A549 (cell line): ENCODE measurements at regions not wholly inside any gene's neighbourhood (a gene's known extent, or its start where the extent isn't known, plus 50 kb on each side); places are given as distances from the start of the nearest gene placed in this dataset.

ENCODE experiments used
- ATAC-seq, 2 experiments: fragments of 200-7000 bp in 1 of 2; fragments of >200 bp in 1 of 2; cut with Nextera tagmentation in 1 of 2; cut with Tn5 transposase in 1 of 2; 3 replicates each; pipeline versions ENCODE4 v1.8.0 to v1.9.1; 2018 to 2020; ENCODE audit warnings: mild to moderate bottlenecking in 1 of 2, moderate library complexity in 1 of 2
- CTCF ChIA-PET: fragments of 300-600 bp; sonication (Branson Sonifier 250); formaldehyde crosslinking; extraction: SDS; loops from one replicate; lab custom pipeline; 2021; ENCODE audit warnings: antibody characterized with exemption, inconsistent platforms; lab: Yijun Ruan, JAX
- POLR2A ChIA-PET: fragments of 350-600 bp; formaldehyde crosslinking; extraction: SDS; loops from one replicate; lab custom pipeline; 2021; ENCODE audit warnings: antibody characterized with exemption, inconsistent platforms; lab: Yijun Ruan, JAX
- DNase-seq, 2 experiments: peaks; one replicate each; pipeline versions ENCODE4 v3.0.0 to v3.0.0-alpha.2; 2011 to 2016; ENCODE audit warnings: low read depth in 1 of 2, low spot score in 1 of 2
- FAIRE-seq: peaks from 2 replicates; lab custom pipeline; 2011; peaks lifted over from hg19 to GRCh38; lab: Jason Lieb, UNC
- H3K27ac ChIP-seq, 2 experiments: fragments of >200 bp; sonication (Bioruptor Twin); formaldehyde crosslinking; 3 replicates each; pipeline ENCODE4 v1.5.1; 2016 to 2017
- H3K4me1 ChIP-seq: fragments of >200 bp; sonication (Bioruptor Twin); formaldehyde crosslinking; 3 replicates; pipeline ENCODE4 v1.6.1; 2016
- H3K4me2 ChIP-seq: fragments of >200 bp; sonication (Bioruptor Twin); formaldehyde crosslinking; 3 replicates; pipeline ENCODE4 v1.6.1; 2016
- H3K4me3 ChIP-seq: fragments of >200 bp; sonication (Bioruptor Twin); formaldehyde crosslinking; 3 replicates; pipeline ENCODE4 v1.5.1; 2016
- H3K9me3 ChIP-seq: fragments of >200 bp; sonication (Bioruptor Twin); formaldehyde crosslinking; 3 replicates; pipeline ENCODE4 v1.6.1; 2016
- CBX2 ChIP-seq: fragments of 200-600 bp; sonication (generic); IDR thresholded peaks from 2 replicates; pipeline ENCODE4 v1.6.1; 2016; ENCODE audit warnings: low read depth, mild to moderate bottlenecking, borderline replicate concordance
- CBX8 ChIP-seq: fragments of 200-600 bp; sonication (generic); IDR thresholded peaks from 2 replicates; pipeline ENCODE4 v1.6.1; 2016
- CHD4 ChIP-seq: fragments of 200-600 bp; sonication (generic); IDR thresholded peaks from 2 replicates; pipeline ENCODE4 v1.6.1; 2016; ENCODE audit warnings: antibody characterized with exemption, mild to moderate bottlenecking, borderline replicate concordance
- ELK1 ChIP-seq: fragments of 150-350 bp; IDR thresholded peaks from 2 replicates; pipeline ENCODE4 v1.6.1; 2014; ENCODE audit warnings: low read depth, mild to moderate bottlenecking, low read length
- ESRRA ChIP-seq: fragments of 150-350 bp; IDR thresholded peaks from 2 replicates; pipeline ENCODE4 v1.6.1; 2014; ENCODE audit warnings: mild to moderate bottlenecking, low read length, borderline replicate concordance
- FOSB ChIP-seq: fragments of 250-450 bp; sonication (Bioruptor Pico); IDR thresholded peaks from 2 replicates; pipeline ENCODE4 v1.5.0; 2020; ENCODE audit warnings: mild to moderate bottlenecking, moderate library complexity
- FOSL2 ChIP-seq, 2 experiments: fragments of 450-650 bp in 1 of 2; fragments of >200 bp in 1 of 2; sonication (Bioruptor Twin) in 1 of 2; formaldehyde crosslinking; IDR thresholded peaks; 2 replicates each; pipeline versions ENCODE4 v1.5.0 to v1.6.1; 2016 to 2020; ENCODE audit warnings: mild to moderate bottlenecking in 1 of 2, moderate library complexity in 1 of 2
- HDAC2 ChIP-seq: fragments of 200-600 bp; sonication (generic); IDR thresholded peaks from 2 replicates; pipeline ENCODE4 v1.6.1; 2016
- HES2 ChIP-seq: fragments of >200 bp; sonication (Bioruptor Twin); formaldehyde crosslinking; IDR thresholded peaks from 2 replicates; pipeline ENCODE4 v1.6.1; 2016
- HEYL ChIP-seq: fragments of 250-450 bp; sonication (Bioruptor Pico); IDR thresholded peaks from 2 replicates; pipeline ENCODE4 v1.8.0; 2021; ENCODE audit warnings: mild to moderate bottlenecking, moderate library complexity
- HOXB13 ChIP-seq: fragments of 250-450 bp; sonication (Bioruptor Pico); IDR thresholded peaks from 2 replicates; pipeline ENCODE4 v1.5.0; 2020; ENCODE audit warnings: low read depth, mild to moderate bottlenecking, moderate library complexity
- JUNB ChIP-seq: fragments of >200 bp; sonication (Bioruptor Twin); formaldehyde crosslinking; IDR thresholded peaks from 2 replicates; pipeline ENCODE4 v1.6.1; 2016
- NFE2L2 ChIP-seq: fragments of 150-350 bp; conservative IDR thresholded peaks from 2 replicates; pipeline ENCODE4 v1.6.1; 2014; ENCODE audit warnings: low read length
- NPAS2 ChIP-seq: fragments of 250-450 bp; sonication (Bioruptor Pico); IDR thresholded peaks from 2 replicates; pipeline ENCODE4 v1.8.0; 2022; ENCODE audit warnings: mild to moderate bottlenecking, moderate library complexity, borderline replicate concordance
- POLR2AphosphoS2 ChIP-seq: conservative IDR thresholded peaks from 2 replicates; pipeline ENCODE4 v1.6.1; 2012; ENCODE audit warnings: low read length, improper control_type of control experiment, inconsistent platforms
- RAD21 ChIP-seq, 2 experiments: fragments of >200 bp in 1 of 2; sonication (Bioruptor Twin) in 1 of 2; formaldehyde crosslinking in 1 of 2; IDR thresholded peaks in 1 of 2; conservative IDR thresholded peaks in 1 of 2; 2 replicates in 1 of 2; 3 replicates in 1 of 2; pipeline ENCODE4 v1.6.1; 2012 to 2018; ENCODE audit warnings: inconsistent platforms in 1 of 2
- RARB ChIP-seq: fragments of 250-450 bp; sonication (Bioruptor Pico); IDR thresholded peaks from 2 replicates; pipeline ENCODE4 v1.8.0; 2021; ENCODE audit warnings: mild to moderate bottlenecking, moderate library complexity
- RCOR1 ChIP-seq: fragments of 150-350 bp; IDR thresholded peaks from 2 replicates; pipeline ENCODE4 v1.6.1; 2014; ENCODE audit warnings: antibody characterized with exemption, low read length, low read depth
- RFX5 ChIP-seq: fragments of 450-650 bp; IDR thresholded peaks from 2 replicates; pipeline ENCODE4 v1.7.1; 2014; ENCODE audit warnings: antibody characterized with exemption, mild to moderate bottlenecking, moderate library complexity
- SREBF2 ChIP-seq: fragments of 450-650 bp; IDR thresholded peaks from 2 replicates; pipeline ENCODE4 v1.6.1; 2014; ENCODE audit warnings: mild to moderate bottlenecking, moderate library complexity
- TFCP2L1 ChIP-seq: fragments of 250-450 bp; sonication (Bioruptor Pico); IDR thresholded peaks from 2 replicates; pipeline ENCODE4 v1.5.0; 2021; ENCODE audit warnings: mild to moderate bottlenecking
- TP53 ChIP-seq: fragments of 250-450 bp; sonication (Bioruptor Pico); IDR thresholded peaks from 2 replicates; pipeline ENCODE4 v1.5.0; 2021; ENCODE audit warnings: mild to moderate bottlenecking, moderate library complexity
- USF2 ChIP-seq: fragments of 450-650 bp; IDR thresholded peaks from 2 replicates; pipeline ENCODE4 v1.6.1; 2014; ENCODE audit warnings: antibody characterized with exemption
- ZC3H11A ChIP-seq: fragments of 450-650 bp; IDR thresholded peaks from 2 replicates; pipeline ENCODE4 v1.6.1; 2014; ENCODE audit warnings: antibody characterized with exemption, mild to moderate bottlenecking
- ZSCAN20 ChIP-seq: fragments of 250-450 bp; sonication (Bioruptor Pico); IDR thresholded peaks from 2 replicates; pipeline ENCODE4 v1.8.0; 2022; ENCODE audit warnings: mild to moderate bottlenecking, moderate library complexity
- WGBS: methylation state at CpG from one replicate; pipeline ENCODE4 v1.1.6; 2017; ENCODE audit errors: missing lambda C conversion rate; 5-methylcytosine and 5-hydroxymethylcytosine counted together
- TF ChIP-seq, protein P1 (sequence below): fragments of 250-450 bp; sonication (Bioruptor Pico); IDR thresholded peaks from 2 replicates; pipeline ENCODE4 v1.5.0; 2020; ENCODE audit warnings: low read depth, mild to moderate bottlenecking, moderate library complexity
- TF ChIP-seq, protein P2 (sequence below): IDR thresholded peaks from 2 replicates; pipeline ENCODE4 v1.6.1; 2012

DNA sequence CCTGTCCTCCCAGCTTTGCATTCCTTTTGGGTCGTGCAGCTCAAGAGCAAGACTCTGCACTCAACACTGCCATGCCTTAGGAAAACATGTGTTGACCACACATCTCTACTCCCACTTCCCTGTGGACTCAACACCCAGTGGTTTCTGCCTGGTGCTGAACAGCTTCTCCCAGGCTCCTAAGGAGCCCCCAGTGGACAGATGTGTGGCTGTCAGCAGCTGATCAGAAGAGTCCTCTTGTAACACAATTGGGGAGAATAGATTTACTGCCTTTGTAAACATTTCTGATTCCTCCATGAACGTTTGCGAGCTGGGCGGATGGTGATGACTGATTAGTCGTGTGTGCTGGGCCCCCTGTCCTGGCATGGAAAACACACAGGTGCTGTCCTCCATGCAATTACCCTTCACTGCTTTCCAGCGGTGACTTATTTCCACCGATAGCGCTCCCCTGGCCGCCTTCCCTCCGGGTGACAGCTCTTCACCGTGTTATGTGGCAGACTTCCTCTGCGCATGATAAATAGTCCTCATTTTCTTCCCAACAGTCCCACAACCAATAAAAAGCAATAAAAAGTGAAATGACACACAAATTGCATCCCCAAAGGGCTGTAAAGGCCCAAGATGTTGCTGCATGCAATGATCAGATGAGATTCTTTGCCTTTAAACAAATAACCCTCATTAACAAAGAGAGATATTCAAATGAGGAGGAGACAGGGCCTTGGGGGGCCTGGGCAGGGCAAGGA is 249.4 kb upstream of the AJAP1 start:
- no peaks in the 10 kb centered on the region for H3K4me1 ChIP-seq
- TF ChIP-seq HDAC2 (no peak), POLR2AphosphoS2 (no peak), RCOR1 (no peak), TP53 (CRISPR knock-in tag) (no peak), FOSL2 (IDR thresholded peaks at IDR 0.05) (no peak), FOSL2 (CRISPR knock-in tag; IDR thresholded peaks at IDR 0.05) (no peak), USF2 (no peak), ELK1 (no peak), NFE2L2 (no peak), HOXB13 (CRISPR knock-in tag) (no peak), CBX8 (no peak), JUNB (no peak), ESRRA (no peak)
- TF ChIP-seq, protein P1, sequence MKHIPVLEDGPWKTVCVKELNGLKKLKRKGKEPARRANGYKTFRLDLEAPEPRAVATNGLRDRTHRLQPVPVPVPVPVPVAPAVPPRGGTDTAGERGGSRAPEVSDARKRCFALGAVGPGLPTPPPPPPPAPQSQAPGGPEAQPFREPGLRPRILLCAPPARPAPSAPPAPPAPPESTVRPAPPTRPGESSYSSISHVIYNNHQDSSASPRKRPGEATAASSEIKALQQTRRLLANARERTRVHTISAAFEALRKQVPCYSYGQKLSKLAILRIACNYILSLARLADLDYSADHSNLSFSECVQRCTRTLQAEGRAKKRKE (CRISPR knock-in tag) = no peak
- TF ChIP-seq, all 56 proteins: peak for 0
- H3K9me3 ChIP-seq = no peaks in the 10 kb centered on the region
- DNase-seq (no peak), ATAC-seq (no peak), FAIRE-seq (no peak)
- WGBS = 43% methylated on average over 12 of the region's 12 CpGs
- CTCF ChIA-PET = no interaction called here
- H3K27ac ChIP-seq = no peak overlapping the region
- no peak overlapping the region for H3K4me3 ChIP-seq
- H3K4me2 ChIP-seq = no peak overlapping the region
- POLR2A ChIA-PET = no interaction called here

DNA sequence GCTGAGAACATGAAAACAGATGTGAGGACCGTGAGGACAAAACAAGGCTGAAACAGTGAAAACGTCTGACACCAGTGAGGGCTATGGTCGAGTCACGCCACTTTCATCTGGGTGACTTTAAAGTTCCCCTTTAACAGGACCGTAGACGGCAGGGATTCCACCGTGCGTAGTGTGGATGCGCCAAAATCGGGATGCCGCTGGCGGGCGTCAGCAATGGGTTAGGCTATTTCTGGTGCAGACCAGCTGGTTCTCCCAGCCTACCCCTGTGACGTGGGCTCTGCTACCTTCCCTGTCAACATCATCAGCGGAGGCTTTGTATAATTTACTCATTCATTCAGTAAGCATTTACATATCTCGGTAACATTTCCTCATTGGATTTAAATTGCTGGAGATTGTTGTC is 246.6 kb upstream of the AJAP1 start:
- H3K27ac ChIP-seq = no peak overlapping the region
- H3K4me2 ChIP-seq = no peak overlapping the region
- H3K9me3 ChIP-seq = no peaks in the 10 kb centered on the region
- no peak for DNase-seq
- no peaks in the 10 kb centered on the region for H3K4me1 ChIP-seq
- FAIRE-seq = no peak
- WGBS = 21% methylated on average over 5 of the region's 16 CpGs
- CTCF ChIA-PET = no interaction called here
- ATAC-seq = no peak
- no peak overlapping the region for H3K4me3 ChIP-seq
- no peak for TF ChIP-seq HES2
- no peak for TF ChIP-seq ZSCAN20 (CRISPR knock-in tag)
- TF ChIP-seq CBX2 = no peak
- TF ChIP-seq RFX5 = no peak
- POLR2A ChIA-PET = no interaction called here

DNA sequence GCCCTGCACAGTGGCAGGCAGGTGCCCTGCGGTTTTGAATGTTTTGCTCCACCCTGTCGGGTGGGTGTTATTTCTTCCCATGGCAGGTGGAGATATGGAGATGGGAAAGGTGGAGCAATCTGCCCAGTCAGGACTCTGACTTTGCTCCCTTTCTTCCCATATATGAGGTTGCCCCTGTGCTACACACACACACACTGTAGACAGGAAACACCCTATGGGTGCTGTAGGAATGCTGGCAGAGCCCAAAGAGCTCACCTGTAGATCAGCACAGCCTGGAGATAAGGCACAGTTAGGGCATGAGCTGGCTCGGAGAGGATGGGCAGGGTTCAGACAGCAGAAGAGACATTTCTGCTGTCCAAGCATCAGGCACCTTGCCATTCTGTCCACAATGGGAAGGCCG is 246.0 kb upstream of the AJAP1 start:
- ATAC-seq (no peak), FAIRE-seq (no peak), DNase-seq (no peak)
- Histone ChIP-seq H3K4me3 (no peak overlapping the region), H3K4me2 (no peak overlapping the region), H3K27ac (no peak overlapping the region), H3K4me1 (no peaks in the 10 kb centered on the region), H3K9me3 (no peaks in the 10 kb centered on the region)
- WGBS = 17% methylated on average over 4 of the region's 4 CpGs
- ChIA-PET POLR2A (no interaction called here), CTCF (no interaction called here)
- no peak for TF ChIP-seq TFCP2L1 (CRISPR knock-in tag)
- TF ChIP-seq, protein P2, sequence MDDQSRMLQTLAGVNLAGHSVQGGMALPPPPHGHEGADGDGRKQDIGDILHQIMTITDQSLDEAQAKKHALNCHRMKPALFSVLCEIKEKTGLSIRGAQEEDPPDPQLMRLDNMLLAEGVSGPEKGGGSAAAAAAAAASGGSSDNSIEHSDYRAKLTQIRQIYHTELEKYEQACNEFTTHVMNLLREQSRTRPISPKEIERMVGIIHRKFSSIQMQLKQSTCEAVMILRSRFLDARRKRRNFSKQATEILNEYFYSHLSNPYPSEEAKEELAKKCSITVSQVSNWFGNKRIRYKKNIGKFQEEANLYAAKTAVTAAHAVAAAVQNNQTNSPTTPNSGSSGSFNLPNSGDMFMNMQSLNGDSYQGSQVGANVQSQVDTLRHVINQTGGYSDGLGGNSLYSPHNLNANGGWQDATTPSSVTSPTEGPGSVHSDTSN = no peak
- no peak for TF ChIP-seq HDAC2
- TF ChIP-seq ESRRA = no peak
- no peak for TF ChIP-seq NPAS2
- TF ChIP-seq ZC3H11A = no peak
- no peak for TF ChIP-seq CHD4
- no peak for TF ChIP-seq FOSB
- TF ChIP-seq RAD21 (conservative IDR thresholded peaks at IDR 0.05 in 1 of 2, IDR thresholded peaks at IDR 0.05 in 1 of 2) = no peak
- no peak for TF ChIP-seq SREBF2
- TF ChIP-seq HEYL (CRISPR knock-in tag) = no peak
- TF ChIP-seq CBX2 = no peak
- no peak for TF ChIP-seq RARB (CRISPR knock-in tag)
